H1 (cell line): ENCODE measurements at regions not wholly inside any gene's neighbourhood (a gene's known extent, or its start where the extent isn't known, plus 50 kb on each side); places are given as distances from the start of the nearest gene placed in this dataset.

ENCODE experiments used
- CTCF ChIA-PET: fragments of 300-600 bp; sonication (Branson Sonifier 250); formaldehyde crosslinking; loops from one replicate; lab custom pipeline; 2021; ENCODE audit not compliant: partially characterized antibody; lab: Charles Lee
- POLR2A ChIA-PET: fragments of 300-600 bp; sonication (Branson Sonifier 250); formaldehyde crosslinking; loops from one replicate; lab custom pipeline; 2021; ENCODE audit warnings: inconsistent platforms; ENCODE audit not compliant: partially characterized antibody; lab: Charles Lee
- DNase-seq, 2 experiments: peaks; one replicate each; pipeline versions ENCODE4 v3.0.0 to v3.0.0-alpha.2; 2010 to 2022; ENCODE audit warnings: low spot score in 2 of 2, low read depth in 1 of 2, mixed read lengths in 1 of 2
- FAIRE-seq: peaks from 2 replicates; lab custom pipeline; 2011; peaks lifted over from hg19 to GRCh38; lab: Jason Lieb, UNC
- H2AFZ ChIP-seq: 2 replicates; pipeline ENCODE4 v1.8.1; 2012; ENCODE audit warnings: low read length, inconsistent platforms
- H2AK5ac ChIP-seq: 2 replicates; pipeline ENCODE4 v1.6.1; 2013; ENCODE audit warnings: low read depth, low read length
- H2BK120ac ChIP-seq: replicated peaks from 2 replicates; pipeline ENCODE3; 2013; ENCODE audit warnings: low read depth, low read length, inconsistent platforms
- H2BK12ac ChIP-seq: 2 replicates; pipeline ENCODE4 v1.6.1; 2013; ENCODE audit warnings: low read depth, low read length
- H2BK15ac ChIP-seq: 2 replicates; pipeline ENCODE4 v1.6.1; 2013; ENCODE audit warnings: low read length
- H2BK20ac ChIP-seq: 2 replicates; pipeline ENCODE4 v1.6.1; 2013; ENCODE audit warnings: low read length
- H2BK5ac ChIP-seq: 2 replicates; pipeline ENCODE4 v1.6.1; 2013; ENCODE audit warnings: low read depth, low read length
- H3K14ac ChIP-seq: 2 replicates; pipeline ENCODE4 v1.6.1; 2013; ENCODE audit warnings: inconsistent platforms; ENCODE audit not compliant: insufficient read length
- H3K18ac ChIP-seq: 2 replicates; pipeline ENCODE4 v1.6.1; 2013; ENCODE audit warnings: low read length; ENCODE audit errors: extremely low read depth
- H3K23ac ChIP-seq: 2 replicates; pipeline ENCODE4 v1.6.1; 2013; ENCODE audit warnings: inconsistent platforms; ENCODE audit not compliant: insufficient read length
- H3K23me2 ChIP-seq: 2 replicates; pipeline ENCODE4 v1.6.1; 2013; ENCODE audit warnings: low read depth, low read length
- H3K27ac ChIP-seq: 2 replicates; pipeline ENCODE4 v1.6.1; 2011; ENCODE audit warnings: low read depth, low read length, inconsistent platforms
- H3K27me3 ChIP-seq, 4 experiments: replicated peaks in 1 of 4; 1 replicate in 1 of 4; 2 replicates in 3 of 4; pipeline versions ENCODE4 v1.6.1 to v1.8.1; 2011 to 2013; ENCODE audit warnings: low read length in 3 of 4, mild to moderate bottlenecking in 3 of 4, inconsistent platforms in 2 of 4, mixed read lengths in 2 of 4, moderate library complexity in 1 of 4; ENCODE audit not compliant: control insufficient read depth in 3 of 4, insufficient read depth in 3 of 4; ENCODE audit errors: extremely low read depth in 1 of 4
- H3K36me3 ChIP-seq, 4 experiments: 2 replicates each; pipeline versions ENCODE4 v1.6.1 to v1.8.1; 2011 to 2013; ENCODE audit warnings: mild to moderate bottlenecking in 4 of 4, low read length in 3 of 4, moderate library complexity in 2 of 4, control low read depth in 1 of 4, inconsistent platforms in 1 of 4; ENCODE audit not compliant: insufficient read depth in 4 of 4, control insufficient read depth in 2 of 4
- H3K4ac ChIP-seq: replicated peaks from 2 replicates; pipeline ENCODE3; 2013; ENCODE audit warnings: low read length, low read depth, mixed read lengths, inconsistent platforms; ENCODE audit not compliant: insufficient read length
- H3K4me1 ChIP-seq, 4 experiments: replicated peaks in 1 of 4; 1 replicate in 1 of 4; 2 replicates in 3 of 4; pipeline versions ENCODE4 v1.6.1 to v1.8.1; 2011 to 2013; ENCODE audit warnings: low read length in 3 of 4, inconsistent platforms in 2 of 4, mixed read lengths in 1 of 4; ENCODE audit not compliant: insufficient read depth in 4 of 4, control insufficient read depth in 3 of 4
- H3K4me2 ChIP-seq, 2 experiments: 2 replicates each; pipeline versions ENCODE4 v1.6.1 to v1.8.1; 2011 to 2013; ENCODE audit warnings: low read depth in 2 of 2, low read length in 2 of 2, control low read depth in 1 of 2, inconsistent platforms in 1 of 2, mild to moderate bottlenecking in 1 of 2; ENCODE audit not compliant: insufficient read depth in 1 of 2
- H3K4me3 ChIP-seq, 4 experiments: fragments of 200-600, 300-600 bp in 1 of 4; sonication (generic), shearing (Covaris generic), sonication (Bioruptor Twin) in 1 of 4; 2 replicates each; pipeline versions ENCODE4 v1.5.1 to v1.8.1; 2011 to 2016; ENCODE audit warnings: low read length in 4 of 4, low read depth in 3 of 4, control low read depth in 2 of 4, inconsistent platforms in 2 of 4, mild to moderate bottlenecking in 2 of 4, mixed read lengths in 1 of 4, moderate library complexity in 1 of 4; ENCODE audit not compliant: insufficient read depth in 2 of 4; ENCODE audit errors: extremely low read depth in 1 of 4
- H3K56ac ChIP-seq: replicated peaks from 2 replicates; pipeline ENCODE3; 2013; ENCODE audit warnings: low read depth, mild to moderate bottlenecking, mixed read lengths, low read length, inconsistent platforms; ENCODE audit not compliant: insufficient read length
- H3K79me1 ChIP-seq: 2 replicates; pipeline ENCODE4 v1.6.1; 2013; ENCODE audit warnings: low read depth, low read length, control low read depth
- H3K79me2 ChIP-seq, 2 experiments: 2 replicates each; pipeline versions ENCODE4 v1.6.1 to v1.8.1; 2012 to 2013; ENCODE audit warnings: low read length in 2 of 2, mild to moderate bottlenecking in 2 of 2, inconsistent platforms in 1 of 2; ENCODE audit not compliant: insufficient read depth in 2 of 2, control insufficient read depth in 1 of 2
- H3K9ac ChIP-seq, 4 experiments: replicated peaks in 1 of 4; 1 replicate in 1 of 4; 2 replicates in 3 of 4; pipeline versions ENCODE4 v1.6.1 to v1.8.1; 2011 to 2013; ENCODE audit warnings: low read depth in 3 of 4, low read length in 3 of 4, control low read depth in 2 of 4, mild to moderate bottlenecking in 2 of 4, moderate library complexity in 2 of 4, inconsistent platforms in 1 of 4; ENCODE audit errors: extremely low read depth in 1 of 4
- H3K9me3 ChIP-seq, 2 experiments: 2 replicates each; pipeline versions ENCODE4 v1.6.1 to v1.8.1; 2012 to 2013; ENCODE audit warnings: mild to moderate bottlenecking in 2 of 2, moderate library complexity in 2 of 2, control low read depth in 1 of 2, inconsistent platforms in 1 of 2, low read depth in 1 of 2, low read length in 1 of 2, mixed read lengths in 1 of 2; ENCODE audit not compliant: insufficient read depth in 2 of 2
- H4K20me1 ChIP-seq, 2 experiments: replicated peaks in 1 of 2; 2 replicates each; pipeline versions ENCODE3 to v1.8.1; 2011 to 2013; ENCODE audit warnings: inconsistent platforms in 2 of 2, low read length in 2 of 2, mild to moderate bottlenecking in 1 of 2; ENCODE audit not compliant: insufficient read depth in 2 of 2, control insufficient read depth in 1 of 2
- H4K5ac ChIP-seq: 2 replicates; pipeline ENCODE4 v1.6.1; 2013; ENCODE audit warnings: low read length, low read depth, mixed read lengths, inconsistent platforms; ENCODE audit not compliant: insufficient read length
- H4K8ac ChIP-seq: 2 replicates; pipeline ENCODE4 v1.8.0; 2013; ENCODE audit warnings: mild to moderate bottlenecking, moderate library complexity, low read length, inconsistent platforms; ENCODE audit not compliant: insufficient read depth; ENCODE audit errors: extremely low read depth
- H4K91ac ChIP-seq: replicated peaks from 2 replicates; pipeline ENCODE3; 2013; ENCODE audit warnings: low read length, mixed read lengths, inconsistent platforms; ENCODE audit not compliant: insufficient read length
- CBX5 ChIP-seq: fragments of 300-800, 300-1000 bp; sonication (generic); IDR thresholded peaks from 2 replicates; pipeline ENCODE4 v1.7.1; 2016; ENCODE audit warnings: antibody characterized with exemption, low read length, low read depth
- JUN ChIP-seq: IDR thresholded peaks from 2 replicates; pipeline ENCODE4 v1.6.1; 2011; ENCODE audit warnings: low read depth, mild to moderate bottlenecking, improper control_type of control experiment, low read length
- PHF8 ChIP-seq: fragments of 200-600 bp; sonication (generic); conservative IDR thresholded peaks from 2 replicates; pipeline ENCODE4 v1.7.1; 2012; ENCODE audit warnings: low read depth, mild to moderate bottlenecking, inconsistent platforms, low read length, moderate library complexity
- POLR2A ChIP-seq, 2 experiments: IDR thresholded peaks; 1 replicate in 1 of 2; 2 replicates in 1 of 2; pipeline ENCODE4 v1.6.1; 2011; ENCODE audit warnings: low read depth in 2 of 2, low read length in 2 of 2, mild to moderate bottlenecking in 2 of 2; ENCODE audit errors: control extremely low read depth in 1 of 2
- POLR2AphosphoS5 ChIP-seq: IDR thresholded peaks from 2 replicates; pipeline ENCODE4 v1.6.1; 2011; ENCODE audit warnings: low read depth, low read length
- SIN3A ChIP-seq, 2 experiments: IDR thresholded peaks in 1 of 2; conservative IDR thresholded peaks in 1 of 2; 2 replicates each; pipeline ENCODE4 v1.6.1; 2011 to 2012; ENCODE audit warnings: low read length in 2 of 2, improper control_type of control experiment in 1 of 2, low read depth in 1 of 2, mild to moderate bottlenecking in 1 of 2
- TAF7 ChIP-seq: optimal IDR thresholded peaks from 2 replicates; pipeline ENCODE3; 2011; ENCODE audit warnings: low read depth, mild to moderate bottlenecking, inconsistent platforms, low read length, moderate library complexity, borderline replicate concordance
- WGBS, 2 experiments: shearing (Covaris generic) in 1 of 2; methylation state at CpG; one replicate each; pipeline versions ENCODE4 v1.1.6 to v1.1.7; 2013 to 2015; ENCODE audit warnings: low lambda C conversion rate in 2 of 2, mixed read lengths in 2 of 2, inconsistent platforms in 1 of 2, low coverage in 1 of 2, missing lambda C conversion rate in 1 of 2; ENCODE audit not compliant: insufficient replicate concordance in 2 of 2, insufficient coverage in 1 of 2, insufficient read length in 1 of 2; ENCODE audit errors: extremely low coverage in 1 of 2, missing lambda C conversion rate in 1 of 2; 5-methylcytosine and 5-hydroxymethylcytosine counted together

DNA sequence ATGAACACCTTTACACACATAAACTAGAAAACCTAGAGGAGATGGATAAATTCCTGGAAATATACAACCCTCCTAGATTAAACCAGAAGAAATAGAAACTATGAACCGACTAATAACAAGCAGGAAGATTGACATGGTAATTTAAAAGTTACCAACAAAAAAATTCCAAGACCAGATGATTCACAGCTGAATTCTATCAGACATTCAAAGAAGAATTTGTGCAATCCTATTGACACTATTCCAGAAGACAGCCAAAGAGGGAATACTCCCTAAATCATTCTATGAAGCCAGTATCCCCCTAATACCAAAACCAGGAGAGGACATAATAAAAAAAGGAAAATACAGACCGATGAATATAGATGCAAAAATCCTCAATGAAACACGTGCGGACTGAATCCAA is 102.6 kb upstream of the KRR1 start:
- Histone ChIP-seq H3K4me1 (no peaks in the 10 kb centered on the region), H4K8ac (no peak overlapping the region), H3K4me3 (no peak overlapping the region), H3K27me3 (no peaks in the 10 kb centered on the region), H3K36me3 (no peaks in the 10 kb centered on the region), H4K20me1 (no peaks in the 10 kb centered on the region), H3K9me3 (0 out of 4 replicates have a peak, but pooled peaks cover 0 to 3% of the 10 kb centered on the region in 2 experiments), H3K4ac (no peak overlapping the region), H3K79me1 (no peaks in the 10 kb centered on the region), H3K23me2 (no peaks in the 10 kb centered on the region), H2BK20ac (no peak overlapping the region), H3K79me2 (no peaks in the 10 kb centered on the region), H4K5ac (no peak overlapping the region), H2BK120ac (no peak overlapping the region), H3K9ac (no peak overlapping the region), H2BK5ac (no peak overlapping the region), H2BK12ac (no peak overlapping the region), H2AK5ac (no peak overlapping the region), H3K18ac (no peak overlapping the region), H3K14ac (no peak overlapping the region), H3K4me2 (no peak overlapping the region), H3K27ac (no peak overlapping the region), H3K56ac (no peak overlapping the region), H3K23ac (no peak overlapping the region), H4K91ac (no peak overlapping the region), H2BK15ac (no peak overlapping the region), H2AFZ (no peak overlapping the region)
- FAIRE-seq (no peak), DNase-seq (no peak)
- TF ChIP-seq POLR2AphosphoS5 (no peak), TAF7 (no peak), PHF8 (no peak), JUN (no peak), CBX5 (no peak), SIN3A (conservative IDR thresholded peaks at IDR 0.05 in 1 of 2, IDR thresholded peaks at IDR 0.05 in 1 of 2; ENCODE audit: low read depth in 1 of 2, low read length in 2 of 2) (no peak), POLR2A (IDR thresholded peaks at IDR 0.05; ENCODE audit: control extremely low read depth in 1 of 2, low read depth in 2 of 2, low read length in 2 of 2) (no peak)
- ChIA-PET CTCF (no interaction called here), POLR2A (no interaction called here)
- WGBS, 2 experiments = 92% methylated on average over 4 of the region's 4 CpGs; no CpG with 5 or more reads in 1 of the 2 experiments
